ENCODE measurements at regions not wholly inside any gene's neighbourhood (a gene's known extent, or its start where the extent isn't known, plus 50 kb on each side); places are given as distances from the start of the nearest gene placed in this dataset.

- Histone ChIP-seq H2BK12ac (ENCODE audit: insufficient read length, low read depth, low read length) (no peak overlapping the region), H3K23me2 (ENCODE audit: insufficient read length, low read depth, low read length, poor library complexity, severe bottlenecking) (no peaks in the 10 kb centered on the region), H3K27me3 (ENCODE audit: insufficient read depth, low read length) (no peaks in the 10 kb centered on the region), H2AFZ (ENCODE audit: low read length) (no peak overlapping the region), H4K91ac (ENCODE audit: insufficient read length, low read depth, low read length) (no peak overlapping the region), H4K5ac (ENCODE audit: insufficient read length, low read depth, low read length) (no peak overlapping the region), H2BK120ac (ENCODE audit: low read depth, low read length, poor library complexity, severe bottlenecking) (no peak overlapping the region), H3K27ac (ENCODE audit: insufficient read length, low read depth, low read length) (no peak overlapping the region), H4K20me1 (ENCODE audit: control insufficient read depth, insufficient read depth, insufficient read length) (no peaks in the 10 kb centered on the region), H2BK20ac (ENCODE audit: low read depth, low read length, poor library complexity, severe bottlenecking) (no peak overlapping the region), H3K4ac (ENCODE audit: low read depth, low read length) (no peak overlapping the region), H3K9ac (ENCODE audit: extremely low read depth, insufficient read length, low read length) (no peak overlapping the region), H3K9me3 (ENCODE audit: control insufficient read depth, low read depth, low read length) (no peaks in the 10 kb centered on the region), H3K4me2 (ENCODE audit: insufficient read depth, insufficient read length, low read length) (no peak overlapping the region), H3K56ac (ENCODE audit: insufficient read length, low read depth, low read length) (no peak overlapping the region), H2AK5ac (ENCODE audit: insufficient read length, low read length) (no peak overlapping the region), H2BK5ac (ENCODE audit: insufficient read length, low read length) (no peak overlapping the region), H3K4me1 (ENCODE audit: insufficient read depth, low read length) (no peaks in the 10 kb centered on the region), H3K79me1 (ENCODE audit: insufficient read depth, low read depth, low read length, poor library complexity, severe bottlenecking) (no peaks in the 10 kb centered on the region), H3K14ac (ENCODE audit: insufficient read depth, low read length) (no peak overlapping the region), H3K23ac (ENCODE audit: insufficient read length, low read depth, low read length) (no peak overlapping the region), H3K79me2 (ENCODE audit: insufficient read depth, low read length) (no peaks in the 10 kb centered on the region), H2BK15ac (ENCODE audit: low read depth, low read length) (no peak overlapping the region), H4K8ac (replicated peaks; ENCODE audit: insufficient read length, low read depth, low read length) (no peak overlapping the region), H3T11ph (ENCODE audit: low read length) (no peak overlapping the region), H3K18ac (ENCODE audit: insufficient read length, low read depth, low read length) (no peak overlapping the region)
- peaks cover 5% of the 10 kb centered on the region in 2 experiments for H3K4me1 Mint-ChIP-seq
- no peak overlapping the region for H3K27ac Mint-ChIP-seq
- no peak overlapping the region for H3K4me3 Mint-ChIP-seq
- peaks cover 7 to 15% (median 8%) of the 10 kb centered on the region in 3 experiments; a peak in 6 of 7 replicates for H3K36me3 Mint-ChIP-seq (ENCODE audit: insufficient read depth in 1 of 3, low read depth in 3 of 3)
- WGBS (ENCODE audit: extremely low coverage, insufficient read length, low lambda C conversion rate): no CpG with 5 or more reads among the region's 2 CpGs
- TF ChIP-seq, protein P1, sequence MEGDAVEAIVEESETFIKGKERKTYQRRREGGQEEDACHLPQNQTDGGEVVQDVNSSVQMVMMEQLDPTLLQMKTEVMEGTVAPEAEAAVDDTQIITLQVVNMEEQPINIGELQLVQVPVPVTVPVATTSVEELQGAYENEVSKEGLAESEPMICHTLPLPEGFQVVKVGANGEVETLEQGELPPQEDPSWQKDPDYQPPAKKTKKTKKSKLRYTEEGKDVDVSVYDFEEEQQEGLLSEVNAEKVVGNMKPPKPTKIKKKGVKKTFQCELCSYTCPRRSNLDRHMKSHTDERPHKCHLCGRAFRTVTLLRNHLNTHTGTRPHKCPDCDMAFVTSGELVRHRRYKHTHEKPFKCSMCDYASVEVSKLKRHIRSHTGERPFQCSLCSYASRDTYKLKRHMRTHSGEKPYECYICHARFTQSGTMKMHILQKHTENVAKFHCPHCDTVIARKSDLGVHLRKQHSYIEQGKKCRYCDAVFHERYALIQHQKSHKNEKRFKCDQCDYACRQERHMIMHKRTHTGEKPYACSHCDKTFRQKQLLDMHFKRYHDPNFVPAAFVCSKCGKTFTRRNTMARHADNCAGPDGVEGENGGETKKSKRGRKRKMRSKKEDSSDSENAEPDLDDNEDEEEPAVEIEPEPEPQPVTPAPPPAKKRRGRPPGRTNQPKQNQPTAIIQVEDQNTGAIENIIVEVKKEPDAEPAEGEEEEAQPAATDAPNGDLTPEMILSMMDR (conservative IDR thresholded peaks at IDR 0.05): no peak
- peaks cover 2% of the 10 kb centered on the region; the same call in 1 of the 2 replicates for H3K27me3 Mint-ChIP-seq (ENCODE audit: low read depth)
- DNase-seq: no peak
- H3K9me3 Mint-ChIP-seq: peaks cover 3 to 8% of the 10 kb centered on the region in 2 experiments; a peak in 4 of 5 replicates
Measured at GRCh38 chr11:96641261-96641660, 251.4 kb downstream of the JRKL start.
